Thyroid gland (tissue), 4 donors: ENCODE measurements at regions not wholly inside any gene's neighbourhood (a gene's known extent, or its start where the extent isn't known, plus 50 kb on each side); places are given as distances from the start of the nearest gene placed in this dataset.

Source experiments
- DNase-seq, 2 donors: peaks; one replicate each; pipeline ENCODE4 v3.0.0-alpha.2; 2019
- H3K27ac ChIP-seq, 3 donors: fragments of 200-600 bp; sonication (generic); 1 replicate in 2 of 3; 2 replicates in 1 of 3; pipeline ENCODE4 v1.5.1; 2016 to 2019; ENCODE audit warnings: mild to moderate bottlenecking in 1 of 3, moderate library complexity in 1 of 3
- H3K27me3 ChIP-seq: fragments of 200-600 bp; sonication (generic); one replicate; pipeline ENCODE4 v1.5.1; 2019
- H3K36me3 ChIP-seq, 2 donors: fragments of 200-600 bp; sonication (generic); one replicate each; pipeline ENCODE4 v1.5.1; 2016 to 2019
- H3K4me1 ChIP-seq, 2 donors: fragments of 200-600 bp; sonication (generic); one replicate each; pipeline ENCODE4 v1.5.1; 2017 to 2019
- H3K4me3 ChIP-seq, 3 donors: fragments of 200-600 bp; sonication (generic); replicated peaks in 1 of 3; 1 replicate in 2 of 3; 2 replicates in 1 of 3; pipeline ENCODE4 v1.5.1; 2016; ENCODE audit warnings: mild to moderate bottlenecking in 1 of 3
- H3K9me3 ChIP-seq: fragments of 200-600 bp; sonication (generic); one replicate; pipeline ENCODE4 v1.5.1; 2017
- CTCF ChIP-seq, 6 experiments: fragments of 200-600 bp in 3 of 6; fragments of 450-650 bp in 3 of 6; sonication (generic) in 3 of 6; IDR thresholded peaks; one replicate each; pipeline ENCODE4 v1.5.1; 2016 to 2019; ENCODE audit warnings: antibody characterized with exemption in 6 of 6, mild to moderate bottlenecking in 2 of 6, inconsistent platforms in 1 of 6, moderate library complexity in 1 of 6
- POLR2A ChIP-seq, 2 donors: fragments of 450-650 bp; IDR thresholded peaks; one replicate each; pipeline ENCODE4 v1.6.1; 2017; ENCODE audit warnings: antibody characterized with exemption in 2 of 2, mild to moderate bottlenecking in 2 of 2, moderate library complexity in 1 of 2
- WGBS, 2 donors: methylation state at CpG; one replicate each; pipeline ENCODE4 v1.1.5; 2017; 5-methylcytosine and 5-hydroxymethylcytosine counted together
- intact Hi-C: fragments of 100-400 bp; cut with DNase I; formaldehyde crosslinking; loops from one replicate; pipeline ENCODE4 v1.15.1; 2023

DNA sequence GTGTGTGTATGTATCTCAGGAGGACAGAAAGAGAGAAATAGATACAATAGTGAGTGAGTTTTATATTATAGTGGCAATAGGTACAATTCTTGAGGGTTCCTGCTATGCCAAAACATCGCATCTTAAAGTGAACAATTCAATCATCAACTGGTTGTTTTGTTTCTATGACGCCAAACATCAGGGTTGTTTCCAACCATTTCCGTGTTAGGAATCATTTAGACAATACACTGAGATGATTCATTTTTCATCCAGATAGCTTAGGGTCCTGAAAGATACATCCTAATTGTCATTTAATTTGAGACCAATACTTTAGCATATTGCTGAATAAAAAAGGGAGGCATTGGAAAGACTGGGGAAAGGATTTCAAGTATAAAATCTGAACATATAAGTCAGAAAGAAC lies 472.2 kb downstream of the MCTP2 start:
- TF ChIP-seq CTCF (IDR thresholded peaks at IDR 0.05) (no peak), POLR2A (IDR thresholded peaks at IDR 0.05) (no peak)
- Histone ChIP-seq H3K27ac (no peak overlapping the region), H3K27me3 (no peaks in the 10 kb centered on the region), H3K4me3 (no peak overlapping the region), H3K4me1 (no peaks in the 10 kb centered on the region), H3K9me3 (no peaks in the 10 kb centered on the region), H3K36me3 (no peaks in the 10 kb centered on the region)
- no peak for DNase-seq
- intact Hi-C loops: no loop called here
- 81% methylated on average over 3 of the region's 3 CpGs for WGBS, 2 donors

DNA sequence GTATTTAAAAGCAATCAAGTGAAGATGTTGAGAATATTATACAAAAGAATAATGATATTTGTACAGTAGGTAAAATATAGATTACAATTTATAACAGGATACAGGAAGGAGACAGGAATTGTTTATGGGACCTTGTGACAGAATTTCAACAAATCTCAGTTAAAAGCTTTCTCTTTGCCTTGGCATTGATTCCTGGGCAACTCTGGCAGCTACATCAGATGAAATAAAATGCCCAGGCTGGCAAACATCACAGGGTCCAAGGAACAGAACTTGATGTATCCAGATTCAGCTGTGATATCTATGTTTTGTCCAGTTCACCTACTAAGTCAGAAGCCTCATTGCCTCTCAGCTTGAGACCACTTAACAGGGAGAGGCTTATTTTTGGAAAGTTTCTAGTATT lies 473.1 kb downstream of the MCTP2 start:
- H3K4me3 ChIP-seq: no peak overlapping the region
- H3K4me1 ChIP-seq: no peaks in the 10 kb centered on the region
- TF ChIP-seq CTCF (IDR thresholded peaks at IDR 0.05): no peak
- no peak for TF ChIP-seq POLR2A (IDR thresholded peaks at IDR 0.05)
- intact Hi-C loops: no loop called here
- no peaks in the 10 kb centered on the region for H3K9me3 ChIP-seq
- H3K36me3 ChIP-seq: no peaks in the 10 kb centered on the region
- H3K27me3 ChIP-seq: no peaks in the 10 kb centered on the region
- H3K27ac ChIP-seq: no peak overlapping the region
- no peak for DNase-seq

GRCh38 chr15:94704946-94705345 lies 473.6 kb downstream of the MCTP2 start:
- H3K4me3 ChIP-seq: no peak overlapping the region
- WGBS, 2 donors: 88 to 89% methylated on average over 2 of the region's 2 CpGs
- no peaks in the 10 kb centered on the region for H3K4me1 ChIP-seq
- H3K27ac ChIP-seq: no peak overlapping the region
- no peaks in the 10 kb centered on the region for H3K27me3 ChIP-seq
- intact Hi-C loops: no loop called here
- no peak for TF ChIP-seq CTCF (IDR thresholded peaks at IDR 0.05)
- no peak for TF ChIP-seq POLR2A (IDR thresholded peaks at IDR 0.05)
- no peak for DNase-seq
- no peaks in the 10 kb centered on the region for H3K36me3 ChIP-seq
- H3K9me3 ChIP-seq: no peaks in the 10 kb centered on the region

- Histone ChIP-seq H3K27ac (no peak overlapping the region), H3K27me3 (no peaks in the 10 kb centered on the region), H3K36me3 (no peaks in the 10 kb centered on the region), H3K4me1 (no peaks in the 10 kb centered on the region), H3K4me3 (no peak overlapping the region), H3K9me3 (no peaks in the 10 kb centered on the region)
- WGBS, 2 donors: 92 to 93% methylated on average over 9 of the region's 9 CpGs
- DNase-seq: no peak
- TF ChIP-seq CTCF (IDR thresholded peaks at IDR 0.05): no peak
- TF ChIP-seq POLR2A (IDR thresholded peaks at IDR 0.05): no peak
- intact Hi-C loops: no loop called here
Measured at GRCh38 chr15:94709319-94709718, 478.0 kb downstream of the MCTP2 start.

DNA sequence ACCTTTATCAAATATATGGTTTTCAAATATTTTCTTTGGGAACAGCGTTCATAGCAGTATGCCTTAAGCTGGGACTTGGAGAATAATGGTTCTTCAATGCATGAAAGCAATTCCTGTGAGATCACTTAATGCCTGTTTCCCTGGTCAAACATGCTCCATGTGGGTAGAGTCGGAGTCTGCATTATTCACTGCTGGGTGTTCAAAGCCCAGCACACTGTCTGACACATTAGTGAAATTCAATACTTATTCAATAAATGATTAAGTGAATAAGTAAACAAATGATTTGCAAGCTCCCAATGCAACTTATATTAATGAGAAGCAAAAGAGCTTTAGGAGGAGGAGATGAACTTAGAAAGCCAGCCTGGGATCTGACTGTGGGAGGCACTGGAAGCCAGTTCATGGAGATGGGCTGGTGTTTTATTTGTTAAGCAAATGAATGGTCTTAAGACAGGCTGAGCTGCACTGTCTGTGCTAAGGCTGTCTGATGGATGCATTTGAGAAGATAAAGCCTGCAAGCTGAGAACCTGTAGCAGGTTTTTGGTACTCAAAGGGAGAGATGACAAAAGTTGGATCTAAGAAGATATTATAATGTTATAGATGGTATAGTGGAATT lies 490.8 kb downstream of the MCTP2 start:
- Histone ChIP-seq H3K9me3 (no peaks in the 10 kb centered on the region), H3K4me3 (no peak overlapping the region), H3K4me1 (no peaks in the 10 kb centered on the region), H3K27me3 (no peaks in the 10 kb centered on the region), H3K36me3 (no peaks in the 10 kb centered on the region), H3K27ac (no peak overlapping the region)
- intact Hi-C loops: no loop called here
- TF ChIP-seq CTCF (IDR thresholded peaks at IDR 0.05) (no peak), POLR2A (IDR thresholded peaks at IDR 0.05) (no peak)
- DNase-seq: no peak
- 78 to 88% methylated on average over 2 of the region's 2 CpGs for WGBS, 2 donors
